ENCODE measurements at regions not wholly inside any gene's neighbourhood (a gene's known extent, or its start where the extent isn't known, plus 50 kb on each side); places are given as distances from the start of the nearest gene placed in this dataset.

GRCh38 chr7:25396668-25397067 lies 168.4 kb upstream of the NPVF start:
- Mint-ChIP-seq H3K27me3 (peaks cover 17% of the 10 kb centered on the region), H3K27ac (no peak overlapping the region), H3K9me3 (no peaks in the 10 kb centered on the region), H3K4me3 (no peak overlapping the region), H3K4me1 (ENCODE audit: low read depth) (no peaks in the 10 kb centered on the region), H3K36me3 (ENCODE audit: low read depth) (no peaks in the 10 kb centered on the region)
- no peak overlapping the region for H3K27ac ChIP-seq (ENCODE audit: low read depth in 1 of 2, low read length in 2 of 2)
- CTCF ChIA-PET = no interaction called here
- DNase-seq = no peak
- POLR2A ChIA-PET = interaction anchor here (0.7 kb wide), 1 partner anchor 382 kb away, joined by 3 read pairs; no protein-coding TSS in a partner anchor
- ATAC-seq (ENCODE audit: poor library complexity) = no peak
- no peaks in the 10 kb centered on the region for H3K27me3 ChIP-seq (ENCODE audit: control insufficient read depth in 1 of 2, insufficient read depth in 2 of 2, low read length in 2 of 2)
- no peaks in the 10 kb centered on the region for H3K36me3 ChIP-seq (ENCODE audit: insufficient read depth, low read length)
- TF ChIP-seq, protein P1, sequence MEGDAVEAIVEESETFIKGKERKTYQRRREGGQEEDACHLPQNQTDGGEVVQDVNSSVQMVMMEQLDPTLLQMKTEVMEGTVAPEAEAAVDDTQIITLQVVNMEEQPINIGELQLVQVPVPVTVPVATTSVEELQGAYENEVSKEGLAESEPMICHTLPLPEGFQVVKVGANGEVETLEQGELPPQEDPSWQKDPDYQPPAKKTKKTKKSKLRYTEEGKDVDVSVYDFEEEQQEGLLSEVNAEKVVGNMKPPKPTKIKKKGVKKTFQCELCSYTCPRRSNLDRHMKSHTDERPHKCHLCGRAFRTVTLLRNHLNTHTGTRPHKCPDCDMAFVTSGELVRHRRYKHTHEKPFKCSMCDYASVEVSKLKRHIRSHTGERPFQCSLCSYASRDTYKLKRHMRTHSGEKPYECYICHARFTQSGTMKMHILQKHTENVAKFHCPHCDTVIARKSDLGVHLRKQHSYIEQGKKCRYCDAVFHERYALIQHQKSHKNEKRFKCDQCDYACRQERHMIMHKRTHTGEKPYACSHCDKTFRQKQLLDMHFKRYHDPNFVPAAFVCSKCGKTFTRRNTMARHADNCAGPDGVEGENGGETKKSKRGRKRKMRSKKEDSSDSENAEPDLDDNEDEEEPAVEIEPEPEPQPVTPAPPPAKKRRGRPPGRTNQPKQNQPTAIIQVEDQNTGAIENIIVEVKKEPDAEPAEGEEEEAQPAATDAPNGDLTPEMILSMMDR (IDR thresholded peaks at IDR 0.05) = no peak
- no peaks in the 10 kb centered on the region for H3K9me3 ChIP-seq (ENCODE audit: control insufficient read depth in 1 of 2, insufficient read depth in 1 of 2, low read length in 2 of 2)
- H3K4me1 ChIP-seq (ENCODE audit: insufficient read depth, low read length) = no peaks in the 10 kb centered on the region
- intact Hi-C loops (cut with DNase I, micrococcal nuclease) = no loop called here
- H3K4me3 ChIP-seq (ENCODE audit: low read length) = no peak overlapping the region

DNA sequence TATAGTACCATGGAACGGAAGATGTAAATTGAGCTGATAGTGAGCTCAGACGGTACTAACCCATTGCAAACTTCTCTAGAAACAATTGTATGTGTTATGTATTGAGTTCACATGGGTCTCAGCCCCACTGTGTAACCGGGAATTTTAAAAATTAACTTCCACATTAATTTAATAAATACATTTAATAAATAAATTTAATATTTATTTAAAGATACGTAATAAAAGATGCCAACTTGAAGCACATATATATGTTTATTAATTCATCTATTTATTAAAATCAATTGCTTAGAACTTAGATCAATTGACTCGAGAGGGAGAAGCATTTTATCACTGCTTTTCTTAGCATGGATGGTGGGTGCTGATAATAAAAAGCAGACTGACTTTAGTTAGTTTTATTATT lies 170.1 kb upstream of the NPVF start:
- Histone ChIP-seq H3K4me1 (ENCODE audit: insufficient read depth, low read length) (no peaks in the 10 kb centered on the region), H3K4me3 (ENCODE audit: low read length) (no peak overlapping the region), H3K27ac (ENCODE audit: low read depth in 1 of 2, low read length in 2 of 2) (no peak overlapping the region), H3K27me3 (ENCODE audit: control insufficient read depth in 1 of 2, insufficient read depth in 2 of 2, low read length in 2 of 2) (no peaks in the 10 kb centered on the region), H3K36me3 (ENCODE audit: insufficient read depth, low read length) (no peaks in the 10 kb centered on the region), H3K9me3 (ENCODE audit: control insufficient read depth in 1 of 2, insufficient read depth in 1 of 2, low read length in 2 of 2) (no peaks in the 10 kb centered on the region)
- no peaks in the 10 kb centered on the region for H3K36me3 Mint-ChIP-seq (ENCODE audit: low read depth)
- POLR2A ChIA-PET = no interaction called here
- TF ChIP-seq, protein P1 (IDR thresholded peaks at IDR 0.05) = no peak
- no peaks in the 10 kb centered on the region for H3K4me1 Mint-ChIP-seq (ENCODE audit: low read depth)
- DNase-seq (no peak), ATAC-seq (ENCODE audit: poor library complexity) (no peak)
- CTCF ChIA-PET = interaction anchor here (0.7 kb wide), 1 partner anchor 109 kb away, joined by 4 read pairs; no protein-coding TSS in a partner anchor
- H3K4me3 Mint-ChIP-seq = no peak overlapping the region
- no peak overlapping the region for H3K27ac Mint-ChIP-seq
- peaks cover 23% of the 10 kb centered on the region for H3K27me3 Mint-ChIP-seq
- intact Hi-C loops (cut with DNase I, micrococcal nuclease) = no loop called here
- no peaks in the 10 kb centered on the region for H3K9me3 Mint-ChIP-seq

DNA sequence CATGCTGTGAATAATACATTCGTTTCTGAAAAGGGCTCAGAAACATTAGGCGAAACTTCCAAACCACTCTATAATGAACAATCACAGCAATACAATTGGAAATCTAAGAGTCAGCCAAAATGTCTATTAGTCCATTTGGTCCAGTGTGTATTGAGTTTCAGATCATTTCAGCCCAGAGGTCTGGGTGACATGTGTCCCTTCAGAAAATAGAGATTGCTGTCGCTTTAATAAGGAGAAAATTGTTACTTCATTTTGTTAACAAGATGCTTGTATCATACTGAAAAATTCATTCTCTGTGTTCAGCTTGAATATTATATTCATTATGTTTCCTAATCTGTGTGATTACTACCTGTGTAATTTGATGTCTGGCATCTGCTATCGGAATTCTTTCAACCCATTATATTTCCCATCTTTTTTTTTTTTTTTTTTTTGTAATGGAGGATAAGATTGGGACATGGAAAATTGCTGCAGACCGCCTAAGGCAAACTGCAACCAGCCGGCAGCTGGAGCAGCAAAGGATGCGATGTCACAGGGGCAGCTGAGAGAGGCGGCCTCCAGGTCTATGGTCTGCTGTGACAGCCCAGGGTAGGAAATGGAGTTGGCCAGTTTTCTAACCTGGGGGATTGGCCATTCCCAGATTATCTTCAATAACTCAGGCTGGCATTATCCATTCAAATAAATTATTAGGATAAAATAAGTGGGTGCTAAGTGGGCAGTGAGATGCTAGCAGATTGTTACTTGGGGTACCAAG lies 170.9 kb upstream of the NPVF start:
- H3K27ac Mint-ChIP-seq = no peak overlapping the region
- no peaks in the 10 kb centered on the region for H3K36me3 ChIP-seq (ENCODE audit: insufficient read depth, low read length)
- no peak overlapping the region for H3K4me3 Mint-ChIP-seq
- no peak overlapping the region for H3K4me3 ChIP-seq (ENCODE audit: low read length)
- ChIA-PET POLR2A (no interaction called here), CTCF (interaction anchor here (0.7 kb wide), 1 partner anchor 110 kb away, joined by 4 read pairs; no protein-coding TSS in a partner anchor)
- TF ChIP-seq, protein P1 (IDR thresholded peaks at IDR 0.05) = no peak
- DNase-seq (no peak), ATAC-seq (ENCODE audit: poor library complexity) (no peak)
- H3K9me3 Mint-ChIP-seq = no peaks in the 10 kb centered on the region
- no peak overlapping the region for H3K27ac ChIP-seq (ENCODE audit: low read depth in 1 of 2, low read length in 2 of 2)
- no peaks in the 10 kb centered on the region for H3K36me3 Mint-ChIP-seq (ENCODE audit: low read depth)
- intact Hi-C loops (cut with DNase I, micrococcal nuclease) = no loop called here
- H3K9me3 ChIP-seq (ENCODE audit: control insufficient read depth in 1 of 2, insufficient read depth in 1 of 2, low read length in 2 of 2) = no peaks in the 10 kb centered on the region
- H3K27me3 Mint-ChIP-seq = peaks cover 25% of the 10 kb centered on the region
- no peaks in the 10 kb centered on the region for H3K4me1 ChIP-seq (ENCODE audit: insufficient read depth, low read length)
- H3K27me3 ChIP-seq (ENCODE audit: control insufficient read depth in 1 of 2, insufficient read depth in 2 of 2, low read length in 2 of 2) = no peaks in the 10 kb centered on the region
- H3K4me1 Mint-ChIP-seq (ENCODE audit: low read depth) = no peaks in the 10 kb centered on the region
